Activated CD8-positive, alpha-beta T cell treated with anti-CD3 and anti-CD28 coated beads for 36 hours (primary cell): ENCODE measurements at regions not wholly inside any gene's neighbourhood (a gene's known extent, or its start where the extent isn't known, plus 50 kb on each side); places are given as distances from the start of the nearest gene placed in this dataset.

Source experiments
- ATAC-seq: fragments of 200-7000 bp; cut with Tn5 transposase; one replicate; pipeline ENCODE4 v1.10.0; 2021; ENCODE audit warnings: mild to moderate bottlenecking, moderate library complexity
- CTCF ChIA-PET: fragments of 350-600 bp; sonication (Branson Sonifier 250); formaldehyde crosslinking; loops from one replicate; lab custom pipeline; 2021; ENCODE audit warnings: antibody characterized with exemption; lab: Charles Lee
- POLR2A ChIA-PET: fragments of 350-600 bp; sonication (Branson Sonifier 250); formaldehyde crosslinking; loops from one replicate; lab custom pipeline; 2021; ENCODE audit warnings: antibody characterized with exemption; lab: Charles Lee
- DNase-seq: peaks from one replicate; pipeline ENCODE4 v3.0.0-alpha.2; 2020
- H3K27ac Mint-ChIP-seq: one replicate; pipeline ENCODE4 v1.8.0; 2021; ENCODE audit warnings: mild to moderate bottlenecking, mixed read lengths
- H3K27me3 Mint-ChIP-seq: one replicate; pipeline ENCODE4 v1.8.0; 2021; ENCODE audit warnings: mixed read lengths
- H3K36me3 Mint-ChIP-seq: one replicate; pipeline ENCODE4 v1.8.0; 2021; ENCODE audit warnings: low read depth, mixed read lengths
- H3K4me1 Mint-ChIP-seq: one replicate; pipeline ENCODE4 v1.8.0; 2021; ENCODE audit warnings: low read depth, mixed read lengths
- H3K4me3 Mint-ChIP-seq: one replicate; pipeline ENCODE4 v1.8.0; 2021; ENCODE audit warnings: mild to moderate bottlenecking, moderate library complexity, mixed read lengths
- H3K9me3 Mint-ChIP-seq: one replicate; pipeline ENCODE4 v1.8.0; 2021; ENCODE audit warnings: mixed read lengths
- intact Hi-C: fragments of 100-400 bp; cut with micrococcal nuclease; formaldehyde crosslinking; loops from one replicate; pipeline ENCODE4 v1.10.0; 2022
- TF ChIP-seq, protein P1 (sequence below): fragments of 200-600 bp; IDR thresholded peaks from one replicate; pipeline ENCODE4 v1.8.0; 2022; ENCODE audit warnings: antibody characterized with exemption, mild to moderate bottlenecking

DNA sequence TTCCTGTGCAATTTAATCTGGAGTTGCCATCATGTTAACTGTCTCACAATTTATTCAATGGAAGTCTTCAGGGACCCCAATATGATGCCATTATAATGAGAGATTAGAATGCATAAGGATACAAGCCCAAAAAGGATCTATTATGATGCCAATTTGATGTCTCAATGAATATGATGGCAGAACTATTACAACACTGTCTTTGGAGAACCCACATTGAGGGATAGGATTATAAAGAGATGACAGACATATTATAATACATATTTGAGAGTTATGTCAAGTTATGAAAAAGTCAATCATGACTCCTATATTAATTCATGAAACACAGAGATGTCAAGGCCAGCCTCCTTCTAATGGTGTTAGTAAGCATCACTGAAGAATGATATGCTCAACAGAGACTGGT is 1358.4 kb downstream of the PCDH19 start:
- no peak for DNase-seq
- H3K27ac Mint-ChIP-seq, result no peak overlapping the region

GRCh38 chrX:99033226-99033901 is 1376.7 kb downstream of the PCDH19 start:
- no peak for ATAC-seq
- Mint-ChIP-seq H3K4me1 (no peaks in the 10 kb centered on the region), H3K27me3 (no peaks in the 10 kb centered on the region), H3K36me3 (no peaks in the 10 kb centered on the region), H3K9me3 (peaks cover 1% of the 10 kb centered on the region), H3K27ac (no peak overlapping the region), H3K4me3 (no peak overlapping the region)
- TF ChIP-seq, protein P1, sequence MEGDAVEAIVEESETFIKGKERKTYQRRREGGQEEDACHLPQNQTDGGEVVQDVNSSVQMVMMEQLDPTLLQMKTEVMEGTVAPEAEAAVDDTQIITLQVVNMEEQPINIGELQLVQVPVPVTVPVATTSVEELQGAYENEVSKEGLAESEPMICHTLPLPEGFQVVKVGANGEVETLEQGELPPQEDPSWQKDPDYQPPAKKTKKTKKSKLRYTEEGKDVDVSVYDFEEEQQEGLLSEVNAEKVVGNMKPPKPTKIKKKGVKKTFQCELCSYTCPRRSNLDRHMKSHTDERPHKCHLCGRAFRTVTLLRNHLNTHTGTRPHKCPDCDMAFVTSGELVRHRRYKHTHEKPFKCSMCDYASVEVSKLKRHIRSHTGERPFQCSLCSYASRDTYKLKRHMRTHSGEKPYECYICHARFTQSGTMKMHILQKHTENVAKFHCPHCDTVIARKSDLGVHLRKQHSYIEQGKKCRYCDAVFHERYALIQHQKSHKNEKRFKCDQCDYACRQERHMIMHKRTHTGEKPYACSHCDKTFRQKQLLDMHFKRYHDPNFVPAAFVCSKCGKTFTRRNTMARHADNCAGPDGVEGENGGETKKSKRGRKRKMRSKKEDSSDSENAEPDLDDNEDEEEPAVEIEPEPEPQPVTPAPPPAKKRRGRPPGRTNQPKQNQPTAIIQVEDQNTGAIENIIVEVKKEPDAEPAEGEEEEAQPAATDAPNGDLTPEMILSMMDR, result no peak
- intact Hi-C loops, result no loop called here
- DNase-seq, result no peak
- POLR2A ChIA-PET, result no interaction called here
- CTCF ChIA-PET, result no interaction called here

More for the DNA sequence above, 1358.4 kb downstream of the PCDH19 start:
- Mint-ChIP-seq H3K4me1 (no peaks in the 10 kb centered on the region), H3K4me3 (no peak overlapping the region), H3K9me3 (no peaks in the 10 kb centered on the region), H3K36me3 (no peaks in the 10 kb centered on the region), H3K27me3 (no peaks in the 10 kb centered on the region)
- intact Hi-C loops, result no loop called here
- POLR2A ChIA-PET, result no interaction called here
- ATAC-seq, result no peak
- TF ChIP-seq, protein P1, result no peak
- CTCF ChIA-PET, result no interaction called here

DNA sequence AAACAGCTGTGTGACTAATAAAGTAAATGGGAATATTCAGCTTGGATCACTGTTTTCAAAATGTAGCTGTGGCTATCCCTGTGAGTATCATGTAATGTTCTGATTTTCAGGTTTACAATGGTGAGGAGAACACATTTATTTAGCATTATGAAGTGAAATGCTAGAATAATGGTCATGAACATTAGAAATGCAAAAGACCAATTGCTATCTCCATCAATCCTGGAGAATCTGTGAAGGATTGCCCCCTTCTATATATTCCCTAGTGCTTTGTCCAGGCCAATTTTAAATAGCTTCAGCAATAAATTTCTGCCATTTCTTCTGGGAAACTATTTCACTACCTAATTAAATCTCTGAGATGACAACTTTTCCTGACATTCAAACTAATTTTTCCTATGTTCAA is 1399.1 kb downstream of the PCDH19 start:
- CTCF ChIA-PET, result no interaction called here
- Mint-ChIP-seq H3K36me3 (no peaks in the 10 kb centered on the region), H3K27ac (no peak overlapping the region), H3K4me3 (no peak overlapping the region), H3K4me1 (no peaks in the 10 kb centered on the region), H3K27me3 (no peaks in the 10 kb centered on the region), H3K9me3 (no peaks in the 10 kb centered on the region)
- POLR2A ChIA-PET, result no interaction called here
- TF ChIP-seq, protein P1, result no peak
- intact Hi-C loops, result no loop called here
- no peak for DNase-seq
- no peak for ATAC-seq

DNA sequence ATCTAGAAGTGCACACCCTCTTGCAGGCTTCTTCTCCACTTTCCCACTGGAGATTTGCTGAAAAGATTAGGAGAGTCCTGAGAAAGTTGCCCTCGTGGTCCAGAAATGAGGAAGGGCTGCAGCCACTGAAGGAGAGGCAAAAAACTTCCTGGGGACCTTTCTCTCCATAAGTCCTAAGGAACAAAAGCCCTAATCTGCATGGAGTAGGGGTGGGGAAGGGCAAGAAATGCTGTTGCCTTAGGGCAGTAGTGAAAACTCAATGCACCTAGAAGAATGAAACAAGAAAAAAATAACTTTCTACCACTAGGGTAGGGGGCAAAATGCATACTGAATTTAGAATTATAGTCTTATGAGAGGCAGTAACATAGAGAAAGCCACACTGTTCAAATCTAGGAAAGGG is 1408.8 kb downstream of the PCDH19 start:
- H3K36me3 Mint-ChIP-seq, result no peaks in the 10 kb centered on the region
- no peaks in the 10 kb centered on the region for H3K4me1 Mint-ChIP-seq
- H3K4me3 Mint-ChIP-seq, result no peak overlapping the region
- no peak for DNase-seq
- POLR2A ChIA-PET, result no interaction called here
- intact Hi-C loops, result no loop called here
- CTCF ChIA-PET, result no interaction called here
- H3K27ac Mint-ChIP-seq, result no peak overlapping the region
- TF ChIP-seq, protein P1, result no peak
- no peak for ATAC-seq
- H3K27me3 Mint-ChIP-seq, result no peaks in the 10 kb centered on the region
- peaks cover 6% of the 10 kb centered on the region for H3K9me3 Mint-ChIP-seq

- no peak for DNase-seq
- Mint-ChIP-seq H3K27ac (no peak overlapping the region), H3K27me3 (no peaks in the 10 kb centered on the region), H3K36me3 (no peaks in the 10 kb centered on the region), H3K4me3 (no peak overlapping the region), H3K9me3 (no peaks in the 10 kb centered on the region), H3K4me1 (no peaks in the 10 kb centered on the region)
- CTCF ChIA-PET, result no interaction called here
- TF ChIP-seq, protein P1, result no peak
- no peak for ATAC-seq
- POLR2A ChIA-PET, result no interaction called here
- intact Hi-C loops, result no loop called here
Measured at GRCh38 chrX:98962996-98963395, 1447.1 kb downstream of the PCDH19 start.
